ENCODE measurements at regions not wholly inside any gene's neighbourhood (a gene's known extent, or its start where the extent isn't known, plus 50 kb on each side); places are given as distances from the start of the nearest gene placed in this dataset.

- Histone ChIP-seq H3K4me1 (ENCODE audit: control insufficient read depth, insufficient read depth, low read length) (no peaks in the 10 kb centered on the region), H3K27ac (ENCODE audit: extremely low read depth, low read depth, low read length) (no peak overlapping the region), H3K4me3 (ENCODE audit: low read depth, low read length) (no peak overlapping the region), H3K36me3 (ENCODE audit: control insufficient read depth in 2 of 2, insufficient read depth in 1 of 2, low read length in 2 of 2) (no peaks in the 10 kb centered on the region), H3K9me3 (ENCODE audit: control insufficient read depth, insufficient read depth, low read depth, low read length) (no peaks in the 10 kb centered on the region)
- TF ChIP-seq ZNF623 (tag by site-specific recombination; IDR thresholded peaks at IDR 0.05): no peak
- no peak for TF ChIP-seq ZNF639 (tag by site-specific recombination; IDR thresholded peaks at IDR 0.05)
- TF ChIP-seq ZFP69B (tag by site-specific recombination; IDR thresholded peaks at IDR 0.05): no peak
- no peak for TF ChIP-seq ZNF433 (tag by site-specific recombination; IDR thresholded peaks at IDR 0.05; ENCODE audit: low read depth)
- no peak for TF ChIP-seq ZNF132 (tag by site-specific recombination; IDR thresholded peaks at IDR 0.05; ENCODE audit: borderline replicate concordance)
- no peak for TF ChIP-seq ZNF624 (tag by site-specific recombination; IDR thresholded peaks at IDR 0.05)
- TF ChIP-seq ZIC2 (tag by site-specific recombination; IDR thresholded peaks at IDR 0.05): no peak
- TF ChIP-seq ZNF341 (tag by site-specific recombination; IDR thresholded peaks at IDR 0.05; ENCODE audit: low read depth): no peak
- TF ChIP-seq ZBTB44 (tag by site-specific recombination; IDR thresholded peaks at IDR 0.05): no peak
- no peak for TF ChIP-seq ZNF791 (tag by site-specific recombination; IDR thresholded peaks at IDR 0.05)
- no peak for TF ChIP-seq ZNF514 (tag by site-specific recombination; IDR thresholded peaks at IDR 0.05)
- ChIA-PET POLR2A (no interaction called here), CTCF (no interaction called here)
Measured at GRCh38 chr2:191778041-191778440, 68.8 kb downstream of the CAVIN2 start.

GRCh38 chr2:191782351-191782750 is 64.5 kb downstream of the CAVIN2 start:
- H3K9me3 ChIP-seq (ENCODE audit: control insufficient read depth, insufficient read depth, low read depth, low read length): no peaks in the 10 kb centered on the region
- no peaks in the 10 kb centered on the region for H3K36me3 ChIP-seq (ENCODE audit: control insufficient read depth in 2 of 2, insufficient read depth in 1 of 2, low read length in 2 of 2)
- no peaks in the 10 kb centered on the region for H3K4me1 ChIP-seq (ENCODE audit: control insufficient read depth, insufficient read depth, low read length)
- TF ChIP-seq ZSCAN4 (tag by site-specific recombination; IDR thresholded peaks at IDR 0.05) (no peak), ZEB2 (tag by site-specific recombination; IDR thresholded peaks at IDR 0.05) (no peak), RBAK (tag by site-specific recombination; IDR thresholded peaks at IDR 0.05) (no peak), ZNF211 (tag by site-specific recombination; IDR thresholded peaks at IDR 0.05; ENCODE audit: low read depth) (no peak), GFI1B (tag by site-specific recombination; IDR thresholded peaks at IDR 0.05) (no peak), KLF7 (tag by site-specific recombination; IDR thresholded peaks at IDR 0.05; ENCODE audit: borderline replicate concordance) (no peak), BCL6B (tag by site-specific recombination; IDR thresholded peaks at IDR 0.05) (no peak), ZNF19 (tag by site-specific recombination; IDR thresholded peaks at IDR 0.05; ENCODE audit: low read depth) (no peak), ZBTB44 (tag by site-specific recombination; IDR thresholded peaks at IDR 0.05) (no peak), OSR2 (tag by site-specific recombination; IDR thresholded peaks at IDR 0.05) (no peak)
- ChIA-PET CTCF (interaction anchor here (1.2 kb wide), 1 partner anchor 25 kb away, joined by 5 read pairs; no protein-coding TSS in a partner anchor), POLR2A (no interaction called here)
- H3K4me3 ChIP-seq (ENCODE audit: low read depth, low read length): no peak overlapping the region
- H3K27ac ChIP-seq (ENCODE audit: extremely low read depth, low read depth, low read length): no peak overlapping the region

All from HEK293 (cell line).